ENCODE measurements at regions not wholly inside any gene's neighbourhood (a gene's known extent, or its start where the extent isn't known, plus 50 kb on each side); places are given as distances from the start of the nearest gene placed in this dataset.
"Not testable (repeated sequence)": the region's sequence is repeated elsewhere in the genome, so short reads cannot be mapped to it uniquely, and the experiment has no call there.

GRCh38 chr9:129548571-129549135 is 72.2 kb downstream of the C9orf50 start:
- H3K27me3 ChIP-seq (ENCODE audit: control insufficient read depth, low read length) = no peaks in the 10 kb centered on the region; the same call in 1 of the 2 replicates
- H3K27ac ChIP-seq (ENCODE audit: low read depth, low read length) = no peak overlapping the region
- H3K36me3 ChIP-seq (ENCODE audit: control insufficient read depth, low read length) = no peaks in the 10 kb centered on the region
- no peaks in the 10 kb centered on the region for H4K20me1 ChIP-seq (ENCODE audit: control insufficient read depth, insufficient read depth, low read depth, low read length)
- no peak overlapping the region for H3K4me3 ChIP-seq (ENCODE audit: low read length)
- TF ChIP-seq CTCF (IDR thresholded peaks at IDR 0.05; ENCODE audit: low read depth, low read length, poor library complexity, severe bottlenecking) (no peak), EZH2phosphoT487 (IDR thresholded peaks at IDR 0.05; ENCODE audit: borderline replicate concordance, low read length) (no peak)
- no peaks in the 10 kb centered on the region for H3K79me2 ChIP-seq (ENCODE audit: control insufficient read depth, low read length)
- H3K9me2 ChIP-seq (replicated peaks; ENCODE audit: control insufficient read depth, low read length) = no peaks in the 10 kb centered on the region
- H3K9me3 ChIP-seq (ENCODE audit: control insufficient read depth, insufficient read depth, low read length) = no peaks in the 10 kb centered on the region
- H3F3A ChIP-seq (ENCODE audit: control insufficient read depth, insufficient read depth) = no peaks in the 10 kb centered on the region
- no peaks in the 10 kb centered on the region for H3K4me1 ChIP-seq (ENCODE audit: control insufficient read depth, low read length)
- no peak overlapping the region for H3K4me2 ChIP-seq (ENCODE audit: low read length)

GRCh38 chr9:129547869-129548570 is 72.9 kb downstream of the C9orf50 start:
- Histone ChIP-seq H3K9me2 (replicated peaks; ENCODE audit: control insufficient read depth, low read length) (no peaks in the 10 kb centered on the region), H3K4me3 (ENCODE audit: low read length) (no peak overlapping the region), H3K36me3 (ENCODE audit: control insufficient read depth, low read length) (no peaks in the 10 kb centered on the region), H3K79me2 (ENCODE audit: control insufficient read depth, low read length) (no peaks in the 10 kb centered on the region), H3F3A (ENCODE audit: control insufficient read depth, insufficient read depth) (no peaks in the 10 kb centered on the region), H3K4me1 (ENCODE audit: control insufficient read depth, low read length) (no peaks in the 10 kb centered on the region), H3K27ac (ENCODE audit: low read depth, low read length) (no peak overlapping the region), H3K4me2 (ENCODE audit: low read length) (no peak overlapping the region), H3K9me3 (ENCODE audit: control insufficient read depth, insufficient read depth, low read length) (no peaks in the 10 kb centered on the region), H3K27me3 (ENCODE audit: control insufficient read depth, low read length) (no peaks in the 10 kb centered on the region; the same call in 1 of the 2 replicates), H4K20me1 (ENCODE audit: control insufficient read depth, insufficient read depth, low read depth, low read length) (no peaks in the 10 kb centered on the region)
- TF ChIP-seq EZH2phosphoT487 (IDR thresholded peaks at IDR 0.05; ENCODE audit: borderline replicate concordance, low read length) (no peak), CTCF (IDR thresholded peaks at IDR 0.05; ENCODE audit: low read depth, low read length, poor library complexity, severe bottlenecking) (no peak)

GRCh38 chr9:129547063-129547462 is 73.8 kb downstream of the C9orf50 start:
- Histone ChIP-seq H3K4me2 (ENCODE audit: low read length) (no peak overlapping the region), H3F3A (ENCODE audit: control insufficient read depth, insufficient read depth) (no peaks in the 10 kb centered on the region), H3K9me3 (ENCODE audit: control insufficient read depth, insufficient read depth, low read length) (no peaks in the 10 kb centered on the region), H3K9me2 (replicated peaks; ENCODE audit: control insufficient read depth, low read length) (no peaks in the 10 kb centered on the region), H3K27ac (ENCODE audit: low read depth, low read length) (no peak overlapping the region), H3K4me1 (ENCODE audit: control insufficient read depth, low read length) (no peaks in the 10 kb centered on the region), H4K20me1 (ENCODE audit: control insufficient read depth, insufficient read depth, low read depth, low read length) (no peaks in the 10 kb centered on the region), H3K27me3 (ENCODE audit: control insufficient read depth, low read length) (no peaks in the 10 kb centered on the region; the same call in 1 of the 2 replicates), H3K4me3 (ENCODE audit: low read length) (no peak overlapping the region), H3K79me2 (ENCODE audit: control insufficient read depth, low read length) (no peaks in the 10 kb centered on the region), H3K36me3 (ENCODE audit: control insufficient read depth, low read length) (no peaks in the 10 kb centered on the region)
- TF ChIP-seq EZH2phosphoT487 (IDR thresholded peaks at IDR 0.05; ENCODE audit: borderline replicate concordance, low read length) (no peak), CTCF (IDR thresholded peaks at IDR 0.05; ENCODE audit: low read depth, low read length, poor library complexity, severe bottlenecking) (no peak)

GRCh38 chr9:129545876-129546275 is 75.0 kb downstream of the C9orf50 start:
- not testable (repeated sequence) for H3K79me2 ChIP-seq (ENCODE audit: control insufficient read depth, low read length); H3K4me2 ChIP-seq (ENCODE audit: low read length); H3K9me3 ChIP-seq (ENCODE audit: control insufficient read depth, insufficient read depth, low read length); H3F3A ChIP-seq (ENCODE audit: control insufficient read depth, insufficient read depth); H3K4me1 ChIP-seq (ENCODE audit: control insufficient read depth, low read length); H3K27ac ChIP-seq (ENCODE audit: low read depth, low read length); H4K20me1 ChIP-seq (ENCODE audit: control insufficient read depth, insufficient read depth, low read depth, low read length); H3K27me3 ChIP-seq (ENCODE audit: control insufficient read depth, low read length); H3K9me2 ChIP-seq (replicated peaks; ENCODE audit: control insufficient read depth, low read length); H3K4me3 ChIP-seq (ENCODE audit: low read length); H3K36me3 ChIP-seq (ENCODE audit: control insufficient read depth, low read length)

Data from DOHH2 (cell line).